HL-60 (cell line): ENCODE measurements at regions not wholly inside any gene's neighbourhood (a gene's known extent, or its start where the extent isn't known, plus 50 kb on each side); places are given as distances from the start of the nearest gene placed in this dataset.

Experiments used
- DNase-seq, 2 experiments: peaks; one replicate each; pipeline ENCODE4 v3.0.0-alpha.2; 2010 to 2020; ENCODE audit warnings: low read depth in 1 of 2, low spot score in 1 of 2
- H3K27ac ChIP-seq: fragments of 250-450 bp; sonication (Bioruptor Pico); replicated peaks from 2 replicates; pipeline ENCODE4 v1.5.1; 2020; ENCODE audit warnings: mild to moderate bottlenecking, moderate library complexity
- H3K27me3 ChIP-seq: fragments of 250-450 bp; sonication (Bioruptor Pico); 2 replicates; pipeline ENCODE4 v1.5.1; 2021; ENCODE audit warnings: mild to moderate bottlenecking, moderate library complexity; ENCODE audit not compliant: insufficient read depth, poor library complexity, severe bottlenecking
- H3K4me3 ChIP-seq: replicated peaks from 2 replicates; pipeline ENCODE4 v1.5.1; 2011; ENCODE audit warnings: mild to moderate bottlenecking, control low read depth, low read length; ENCODE audit not compliant: insufficient read depth
- CTCF ChIP-seq: IDR thresholded peaks from one replicate; pipeline ENCODE4 v1.5.1; 2011; ENCODE audit warnings: low read length, control low read depth, inconsistent platforms; ENCODE audit not compliant: insufficient read depth
- GABPA ChIP-seq: IDR thresholded peaks from 2 replicates; pipeline ENCODE4 v1.6.1; 2012; ENCODE audit warnings: low read depth
- POLR2AphosphoS5 ChIP-seq: IDR thresholded peaks from 2 replicates; pipeline ENCODE4 v1.6.1; 2012; ENCODE audit warnings: low read depth
- REST ChIP-seq: IDR thresholded peaks from 2 replicates; pipeline ENCODE4 v1.6.1; 2012; ENCODE audit warnings: low read depth; ENCODE audit not compliant: insufficient replicate concordance
- SPI1 ChIP-seq: IDR thresholded peaks from 2 replicates; pipeline ENCODE4 v1.6.1; 2012; ENCODE audit warnings: low read depth, mild to moderate bottlenecking, borderline replicate concordance

GRCh38 chr13:61180234-61180633 is 235.4 kb downstream of the PCDH20 start:
- DNase-seq, result no peak
- no peak for TF ChIP-seq GABPA
- no peak for TF ChIP-seq REST
- no peak for TF ChIP-seq CTCF
- TF ChIP-seq SPI1, result no peak
- TF ChIP-seq POLR2AphosphoS5, result no peak
- Histone ChIP-seq H3K4me3 (no peak overlapping the region), H3K27ac (no peak overlapping the region), H3K27me3 (no peaks in the 10 kb centered on the region)

DNA sequence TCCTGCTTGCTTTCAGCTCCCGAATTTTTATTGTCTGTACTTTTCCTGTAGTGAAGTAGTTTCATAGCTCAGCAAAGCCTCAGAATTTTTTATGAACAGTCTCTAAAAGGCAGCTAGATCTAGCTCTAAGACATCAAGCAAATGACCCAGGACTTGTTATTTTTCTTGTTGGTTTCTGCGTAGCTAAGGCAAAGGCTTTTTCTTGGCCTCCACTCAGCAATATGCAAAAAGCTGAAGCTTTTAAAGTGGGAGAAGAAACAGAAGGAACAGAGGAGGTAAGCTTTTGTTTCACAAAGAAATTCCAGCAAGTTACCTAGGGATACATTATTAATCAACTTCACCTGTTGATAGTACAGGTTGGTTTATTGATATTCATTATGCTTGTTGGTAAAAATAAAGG is 235.9 kb downstream of the PCDH20 start:
- no peak for DNase-seq
- no peaks in the 10 kb centered on the region for H3K27me3 ChIP-seq
- H3K4me3 ChIP-seq, result no peak overlapping the region
- TF ChIP-seq POLR2AphosphoS5 (no peak), SPI1 (no peak), CTCF (no peak), REST (no peak), GABPA (no peak)
- H3K27ac ChIP-seq, result no peak overlapping the region

GRCh38 chr13:61170856-61171255 is 244.8 kb downstream of the PCDH20 start:
- TF ChIP-seq SPI1, result no peak
- TF ChIP-seq CTCF, result no peak
- no peak for TF ChIP-seq POLR2AphosphoS5
- TF ChIP-seq REST, result no peak
- TF ChIP-seq GABPA, result no peak
- DNase-seq, result no peak
- Histone ChIP-seq H3K27me3 (no peaks in the 10 kb centered on the region), H3K4me3 (no peak overlapping the region), H3K27ac (no peak overlapping the region)
